Occipital lobe (tissue), 1 donor: ENCODE measurements at regions not wholly inside any gene's neighbourhood (a gene's known extent, or its start where the extent isn't known, plus 50 kb on each side); places are given as distances from the start of the nearest gene placed in this dataset.
"Not testable (repeated sequence)": the region's sequence is repeated elsewhere in the genome, so short reads cannot be mapped to it uniquely, and the experiment has no call there.

Experiments
- DNase-seq: peaks from one replicate; lab custom pipeline; 2025; lab: John Stamatoyannopoulos, UW

DNA sequence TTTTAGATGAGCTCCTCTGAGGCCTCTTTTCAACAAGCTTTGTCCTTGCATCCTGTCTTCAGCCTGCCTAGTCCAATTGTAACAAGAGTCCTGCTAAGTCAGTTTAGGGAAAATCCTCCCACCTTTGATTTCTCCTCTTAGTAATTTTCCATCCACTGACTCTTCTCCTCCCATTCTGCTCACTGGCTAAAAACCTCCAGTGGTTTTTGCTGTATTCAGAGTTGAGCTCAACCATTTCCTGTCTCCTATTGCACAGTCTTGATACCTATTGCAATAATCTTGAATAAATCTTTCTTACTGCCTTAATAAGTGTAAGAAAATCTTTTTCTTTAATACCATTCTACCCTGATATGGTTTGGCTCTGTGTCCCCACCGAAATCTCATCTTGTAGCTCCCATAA lies 117.8 kb upstream of the ENPP6 start:
- no peak for DNase-seq

DNA sequence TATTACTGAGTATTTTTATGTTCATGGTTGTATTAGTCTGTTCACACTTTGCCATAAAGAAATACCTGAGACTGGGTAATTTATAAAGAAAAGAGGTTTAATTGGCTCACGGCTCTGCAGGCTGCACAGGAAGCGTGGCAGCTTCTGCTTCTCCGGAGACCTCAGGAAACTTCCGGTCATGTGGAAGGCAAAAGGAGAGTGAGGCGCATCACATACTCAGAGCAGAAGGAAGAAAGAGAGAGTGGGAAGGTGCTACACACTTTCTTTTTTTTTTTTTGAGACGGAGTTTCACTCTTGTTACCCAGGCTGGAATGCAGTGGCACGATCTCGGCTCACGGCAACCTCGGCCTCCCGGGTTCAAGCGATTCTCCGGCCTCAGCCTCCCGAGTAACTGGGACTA lies 115.8 kb upstream of the ENPP6 start:
- DNase-seq: not testable (repeated sequence)

DNA sequence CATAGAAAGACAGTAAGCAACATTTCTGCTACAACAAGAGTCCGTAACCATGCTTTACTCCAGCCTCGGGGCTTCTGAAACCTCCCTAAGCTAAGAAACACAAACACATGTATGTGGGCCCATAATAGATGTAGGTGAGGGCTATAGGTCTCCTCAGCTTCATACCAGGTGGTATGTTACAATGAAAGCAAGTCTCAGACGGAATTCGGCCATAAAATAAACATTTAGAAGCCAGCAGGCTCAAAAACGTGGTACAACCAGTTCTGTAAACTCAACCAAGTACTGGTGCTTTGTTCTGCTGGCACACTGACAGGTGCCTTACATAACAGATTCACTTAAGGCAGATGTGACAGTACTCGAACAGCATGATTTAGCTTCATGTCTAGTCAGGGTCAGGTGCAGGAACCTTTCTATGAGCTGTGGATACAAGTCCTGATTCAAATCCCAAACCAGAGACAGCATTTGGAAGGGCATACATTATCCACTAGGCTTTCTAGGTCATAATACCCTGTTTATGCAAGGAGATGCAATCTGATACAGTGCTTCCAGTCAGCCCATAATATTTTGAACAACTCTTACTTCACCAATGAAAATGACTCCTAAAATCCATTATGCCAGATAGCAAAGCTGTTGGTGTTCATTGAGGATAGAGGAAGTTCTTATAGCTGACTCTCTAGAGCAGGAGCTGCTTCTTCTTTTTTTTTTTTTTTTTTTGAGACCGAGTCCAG lies 113.8 kb upstream of the ENPP6 start:
- no peak for DNase-seq

DNA sequence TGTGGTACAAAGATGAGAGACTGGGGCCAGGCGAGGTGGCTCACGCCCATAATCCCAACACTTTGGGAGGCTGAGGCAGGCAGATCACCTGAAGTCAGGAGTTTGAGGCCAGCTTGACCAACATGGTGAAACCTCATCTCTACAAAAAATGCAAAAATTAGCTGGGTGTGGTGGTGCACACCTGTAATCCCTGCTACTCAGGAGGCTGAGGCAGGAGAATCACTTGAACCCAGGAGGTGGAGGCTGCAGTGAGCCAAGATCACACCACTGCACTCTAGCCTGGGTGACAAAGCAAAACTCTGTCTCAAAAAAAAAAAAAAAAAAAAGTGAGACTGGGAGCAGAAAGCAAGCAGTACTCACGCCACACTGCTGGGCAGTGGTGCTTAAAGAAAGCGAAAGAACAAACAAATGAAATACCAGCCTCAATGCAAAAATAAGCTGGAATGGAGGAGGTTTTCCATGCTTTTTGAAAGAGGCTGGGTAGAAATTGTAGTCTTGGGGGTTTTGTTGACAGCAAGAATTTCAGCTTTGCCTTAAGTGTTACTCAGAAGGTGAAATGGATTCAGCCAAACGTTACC lies 112.9 kb upstream of the ENPP6 start:
- not testable (repeated sequence) for DNase-seq

DNA sequence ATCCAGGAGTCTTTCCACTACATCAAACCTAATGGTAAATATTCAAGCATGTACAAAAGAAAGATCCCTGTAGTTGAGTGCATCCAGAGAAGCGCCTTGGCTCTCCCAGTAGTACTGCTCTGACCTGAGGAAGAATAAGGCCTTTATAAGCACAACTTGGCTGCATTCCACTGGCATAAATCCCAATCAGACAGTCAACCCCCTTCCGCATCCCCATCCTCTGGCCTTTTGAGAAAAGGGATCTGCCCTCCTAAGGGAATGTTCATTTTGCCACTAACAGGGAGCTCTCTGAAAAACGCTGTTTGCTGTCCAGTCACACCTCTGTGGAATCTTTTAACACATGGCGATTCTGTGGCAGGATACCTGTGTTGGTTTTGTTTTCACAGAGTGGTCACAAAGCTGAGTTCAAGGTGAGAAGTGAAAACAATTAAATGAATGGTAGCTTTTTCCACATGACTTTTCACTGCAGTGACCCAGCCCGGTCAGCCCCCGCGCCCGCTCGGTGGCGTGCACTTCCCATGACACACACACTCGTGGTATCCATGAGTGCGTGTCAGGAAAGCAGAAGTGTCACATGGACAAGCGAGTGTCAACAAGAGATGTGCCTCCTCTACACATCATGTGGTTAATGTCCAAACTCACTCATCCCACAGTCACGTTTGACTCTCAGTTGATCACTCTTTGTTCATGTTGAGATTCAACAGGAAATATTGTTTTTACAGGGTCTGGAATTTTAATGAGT lies 112.2 kb upstream of the ENPP6 start:
- no peak for DNase-seq

DNA sequence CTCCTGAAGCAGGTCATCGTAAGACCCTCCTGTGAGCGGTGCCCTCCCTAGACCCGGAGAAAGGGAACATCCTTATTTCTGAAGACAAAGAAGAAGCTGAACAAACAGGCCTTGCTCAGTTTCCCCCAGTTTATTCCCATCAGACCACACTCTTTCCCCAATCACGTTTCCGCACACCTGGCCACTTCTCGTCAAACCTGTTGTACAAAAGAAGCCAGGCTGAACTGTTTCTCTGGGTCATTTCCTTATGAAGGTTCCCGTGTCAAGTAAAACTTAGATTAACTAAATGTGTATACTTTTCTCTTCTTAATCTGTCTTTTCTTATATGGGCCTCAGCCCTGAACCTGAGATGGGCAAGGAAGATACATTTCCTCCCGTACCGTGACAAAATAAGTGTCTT lies 111.6 kb upstream of the ENPP6 start:
- DNase-seq: no peak

DNA sequence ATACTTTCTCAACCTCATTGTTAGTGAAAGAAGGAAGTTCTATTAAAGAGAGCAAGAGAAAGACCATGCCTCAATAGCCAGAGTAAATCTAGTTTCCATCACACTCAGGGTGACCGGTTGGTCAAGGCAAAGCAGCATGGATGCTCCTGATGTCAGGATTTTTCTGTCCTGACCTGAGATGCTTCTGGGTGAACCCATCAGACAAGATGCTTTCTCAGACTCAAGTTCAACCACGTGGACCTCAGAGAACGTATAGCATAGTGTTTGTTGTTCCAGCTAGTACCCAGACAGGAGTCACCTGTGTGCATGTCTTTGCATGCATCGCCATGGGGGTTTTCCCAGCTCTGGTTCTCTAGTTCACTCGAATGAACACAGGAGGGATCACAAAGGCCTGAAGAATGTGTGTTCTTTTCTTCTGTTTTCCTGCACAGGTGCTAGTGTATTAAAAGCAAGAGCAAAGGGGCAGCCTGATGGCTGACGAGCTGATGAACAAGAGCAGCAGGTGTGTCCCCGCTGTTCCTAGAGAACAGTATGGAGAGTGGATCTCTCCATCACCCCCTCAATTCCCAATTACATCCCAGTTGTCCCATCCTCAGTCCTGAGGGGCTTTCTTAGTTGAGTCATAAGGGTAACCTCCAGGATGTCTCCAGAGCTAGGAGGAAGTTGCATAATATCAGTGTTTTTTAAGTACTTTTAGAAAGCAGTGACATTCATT lies 110.5 kb upstream of the ENPP6 start:
- DNase-seq: no peak

DNA sequence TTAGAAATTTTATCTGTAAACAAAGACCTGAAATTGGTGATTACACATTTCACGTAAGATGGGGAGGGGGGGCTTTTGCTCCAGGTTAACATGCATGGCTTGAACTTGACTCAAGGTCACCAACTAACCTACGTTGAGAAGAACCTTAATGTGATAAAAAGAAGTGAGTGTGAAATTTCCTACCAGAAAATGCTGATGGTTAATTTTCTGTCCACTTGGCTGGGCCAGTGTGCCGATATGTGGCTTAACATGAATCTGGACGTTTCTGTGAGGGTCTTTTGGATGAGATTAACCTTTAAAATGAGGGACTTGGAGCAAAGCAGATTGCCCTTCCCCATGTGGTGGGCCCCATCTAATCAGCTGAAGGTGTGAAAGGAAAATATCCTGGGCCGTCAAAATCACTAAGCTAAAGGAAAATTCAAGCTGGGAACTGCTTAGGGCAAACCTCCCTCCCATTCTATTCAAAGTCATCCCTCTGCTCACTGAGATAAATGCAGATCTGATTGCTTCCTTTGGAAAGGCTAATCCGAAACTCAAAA lies 107.3 kb upstream of the ENPP6 start:
- no peak for DNase-seq

DNA sequence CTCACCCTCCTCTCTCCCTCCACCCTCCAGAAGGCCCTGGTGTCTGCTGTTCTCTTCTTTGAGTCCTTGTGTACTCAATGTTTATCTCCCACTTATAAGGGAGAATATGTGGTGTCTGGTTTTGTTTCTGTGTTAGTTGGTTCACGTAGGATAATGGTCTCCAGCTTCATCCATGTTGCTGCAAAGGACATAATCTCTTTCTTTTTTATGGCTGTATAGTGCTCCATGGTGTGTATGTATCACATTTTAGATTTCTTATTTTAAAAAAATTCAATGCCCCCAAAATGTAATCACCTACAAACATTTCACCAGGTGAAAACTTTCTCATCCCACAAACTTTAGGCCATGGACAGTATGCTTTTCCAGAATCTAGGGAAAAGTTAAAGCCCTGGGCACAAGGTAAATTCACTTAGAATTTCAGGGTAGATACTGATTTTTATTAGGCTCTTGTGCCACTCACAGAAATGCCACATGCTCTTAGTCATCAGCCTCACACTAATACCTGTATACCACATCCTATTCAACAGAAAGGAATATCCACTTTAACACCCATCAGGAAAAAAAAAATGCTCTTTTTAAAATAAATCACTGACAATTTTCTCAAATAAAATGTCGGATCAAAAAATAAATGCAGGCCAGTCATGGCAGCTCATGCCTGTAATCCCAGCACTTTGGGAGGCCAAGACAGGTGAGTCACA lies 104.8 kb upstream of the ENPP6 start:
- no peak for DNase-seq

DNA sequence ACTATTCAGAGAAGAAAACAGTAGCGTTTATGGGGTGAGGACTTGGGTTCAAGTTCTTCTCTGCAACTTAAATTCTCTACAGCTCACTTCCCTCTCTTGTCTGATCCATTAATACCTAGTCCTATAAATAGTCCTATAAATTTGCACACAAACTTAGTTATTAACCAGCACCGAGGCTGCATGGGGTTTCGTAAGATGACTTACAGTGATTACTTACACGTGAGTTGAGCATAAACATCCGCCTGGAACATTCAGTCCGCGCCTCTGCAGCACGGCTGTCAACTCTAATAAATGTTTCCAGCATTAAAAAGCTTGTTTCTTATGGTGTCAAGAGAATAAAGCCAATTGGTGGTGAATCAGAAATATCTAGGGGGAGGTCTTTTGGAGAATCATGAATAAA lies 103.0 kb upstream of the ENPP6 start:
- DNase-seq: no peak

DNA sequence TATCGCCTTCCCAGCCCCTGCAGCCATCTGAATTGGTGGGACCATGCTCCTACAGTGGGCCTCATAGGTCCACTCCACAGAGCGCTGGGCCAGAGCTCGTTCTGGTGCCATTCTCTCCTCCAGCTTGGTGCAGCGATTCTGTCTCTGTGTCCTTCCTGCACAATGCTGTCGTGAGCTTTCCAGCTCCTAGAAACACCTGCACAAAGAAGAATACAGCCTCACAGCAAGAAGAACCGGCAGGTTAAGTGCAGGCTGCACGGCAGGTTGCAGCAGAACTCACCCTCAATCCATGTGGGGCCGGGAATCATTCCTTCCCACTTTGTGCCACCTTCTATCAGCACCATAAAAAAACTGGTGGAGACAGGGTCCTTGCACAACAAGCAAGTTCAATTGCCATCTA lies 101.2 kb upstream of the ENPP6 start:
- no peak for DNase-seq

DNA sequence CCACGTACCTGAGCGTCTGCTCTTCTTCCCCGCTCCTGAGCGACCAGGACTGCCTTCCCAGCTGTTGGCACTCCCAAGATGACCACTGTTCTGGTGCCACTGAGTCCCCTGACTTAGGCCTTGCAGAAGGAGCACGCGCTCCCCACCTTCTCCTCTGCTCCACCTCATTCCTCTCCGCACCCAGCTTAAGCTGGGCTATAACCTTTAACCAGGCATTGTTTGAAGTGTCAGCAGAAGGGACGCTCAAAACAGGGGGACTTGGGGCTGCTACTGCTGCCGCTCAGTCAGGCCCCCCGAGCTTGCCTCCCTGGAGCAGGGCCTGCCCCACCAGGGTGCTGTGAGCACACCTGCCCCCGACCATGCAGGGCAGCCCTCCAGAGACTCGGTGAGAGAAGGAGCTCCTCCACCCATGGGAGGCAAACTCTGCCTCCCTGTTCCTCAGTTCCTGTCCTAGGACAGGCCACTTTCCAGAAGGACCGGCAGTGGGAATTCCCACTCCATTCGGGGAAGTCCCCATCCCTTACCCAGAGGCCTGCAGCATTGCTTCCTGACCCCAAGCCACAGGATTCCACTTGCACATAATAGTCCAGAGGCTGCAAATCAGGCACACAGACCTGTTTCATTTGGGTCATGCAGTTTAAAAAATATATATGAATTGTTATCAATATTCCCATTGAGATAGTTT lies 99.7 kb upstream of the ENPP6 start:
- no peak for DNase-seq

DNA sequence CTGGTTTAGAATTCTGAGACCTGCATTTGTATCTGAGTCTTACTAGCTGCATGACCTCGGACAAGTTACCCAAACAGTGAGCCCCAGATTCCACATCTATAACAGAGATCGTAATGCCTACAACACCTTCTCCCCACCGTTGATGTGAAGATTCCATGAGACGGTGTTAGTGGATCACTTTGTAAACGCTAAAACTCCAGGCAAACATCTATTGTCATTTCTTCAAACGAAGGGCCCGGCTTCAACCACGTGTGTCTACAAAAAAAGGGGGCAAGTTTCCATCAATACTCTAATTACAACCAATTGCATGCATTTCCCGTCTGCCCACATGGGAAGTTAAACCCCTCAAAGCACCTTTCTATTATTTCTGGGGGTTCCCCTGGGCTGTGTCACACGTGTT lies 99.1 kb upstream of the ENPP6 start:
- DNase-seq: no peak

DNA sequence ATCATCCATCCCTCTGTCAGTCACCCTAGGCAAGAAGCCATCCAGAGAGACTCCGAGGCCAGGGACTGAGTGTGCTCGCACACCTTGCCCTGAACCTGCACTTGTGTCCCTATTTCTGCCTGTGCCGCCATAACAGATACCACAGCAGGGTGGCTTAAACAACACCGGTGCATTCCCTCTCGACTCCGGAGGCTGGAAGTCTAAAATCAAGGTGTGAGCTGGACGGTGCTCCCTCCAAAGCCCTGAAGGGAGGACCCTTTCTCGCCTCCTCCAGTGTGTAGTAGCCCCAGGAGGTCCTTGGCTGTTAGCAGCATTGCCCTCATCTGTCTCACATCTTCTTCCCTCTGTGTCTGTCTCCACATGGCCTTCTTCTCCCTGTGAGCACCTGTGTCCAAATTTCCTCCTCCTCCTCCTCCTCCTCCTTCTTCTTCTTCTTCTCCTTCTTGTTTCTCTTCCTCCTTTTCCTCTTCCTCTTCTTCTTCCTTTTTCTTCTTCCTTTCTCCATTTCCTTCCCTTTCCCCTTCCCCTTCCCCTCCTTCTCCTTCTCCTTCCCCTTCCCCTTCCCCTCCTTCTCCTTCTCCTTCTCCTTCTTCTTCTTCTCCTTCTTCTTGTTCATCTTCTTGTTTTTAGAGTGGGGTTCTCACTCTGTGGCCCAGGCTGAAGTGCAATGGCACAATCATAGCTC lies 98.1 kb upstream of the ENPP6 start:
- DNase-seq: no peak

DNA sequence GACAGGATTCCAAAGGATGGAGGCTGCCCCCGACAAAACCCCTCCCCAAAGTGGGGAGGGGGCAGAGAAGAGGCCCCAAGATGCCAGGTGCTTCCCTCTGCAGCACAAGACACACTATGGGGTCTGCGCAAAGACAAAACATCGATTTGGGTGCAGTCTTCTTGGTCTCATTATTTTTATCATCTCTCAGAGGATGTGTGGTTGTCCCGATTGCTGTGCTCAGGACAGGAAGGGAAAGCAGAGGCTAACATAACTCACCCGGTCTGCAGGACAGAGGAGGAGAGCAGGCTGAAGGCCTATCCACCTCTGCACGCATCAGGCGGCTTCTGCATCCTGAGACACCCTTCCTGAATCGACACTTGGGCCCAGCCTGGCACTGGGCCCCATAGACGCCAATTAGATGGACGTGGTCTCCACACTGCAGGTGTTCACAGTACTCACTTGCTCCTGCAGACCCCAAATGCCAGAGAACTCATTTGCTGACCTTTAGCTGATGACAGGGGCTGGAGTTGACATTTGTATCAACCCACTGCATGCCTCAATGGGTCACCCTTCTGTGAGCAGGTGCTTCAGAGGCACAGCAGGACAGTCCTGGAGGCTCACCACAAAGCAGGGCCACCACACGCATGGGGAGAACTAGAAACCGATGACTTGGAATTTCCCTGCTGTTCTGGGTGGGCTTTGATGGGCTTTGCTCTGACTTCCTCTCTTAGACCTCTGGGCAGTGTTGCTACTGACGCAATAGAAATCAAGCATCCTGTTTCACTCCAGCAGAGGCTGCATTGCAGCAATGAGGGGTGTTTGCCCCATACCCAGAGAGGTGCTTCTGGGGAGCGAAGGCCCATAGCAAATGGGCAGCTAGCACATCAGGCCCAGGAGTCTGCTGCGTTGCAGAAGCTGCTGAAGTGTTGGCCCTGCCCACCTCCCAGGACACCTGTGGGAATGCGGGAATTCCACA lies 96.3 kb upstream of the ENPP6 start:
- DNase-seq: no peak

DNA sequence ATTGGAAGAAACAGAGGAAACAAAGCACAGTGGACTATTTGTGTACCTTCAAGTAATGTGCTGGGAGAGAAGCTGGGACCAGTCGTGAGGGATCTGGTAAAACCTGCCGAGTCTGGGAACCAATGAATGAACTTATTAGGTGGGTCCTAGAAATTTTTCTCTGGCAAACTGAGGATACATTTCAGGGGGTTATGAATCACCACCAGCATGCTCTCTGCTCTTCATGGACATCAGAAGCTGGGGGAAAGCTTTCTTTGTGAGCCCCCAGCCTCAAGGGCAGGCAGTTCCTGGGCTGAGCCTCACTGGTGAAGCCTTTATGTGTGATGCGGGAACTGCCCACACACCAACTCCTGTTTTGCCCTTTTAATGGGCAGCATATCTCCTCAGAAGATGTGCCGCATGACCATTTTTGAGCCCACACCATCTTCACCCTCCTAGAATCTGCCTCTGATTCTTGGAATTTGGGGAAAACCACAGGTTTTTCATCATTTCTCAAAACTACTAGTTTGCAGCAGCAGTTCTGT lies 95.4 kb upstream of the ENPP6 start:
- no peak for DNase-seq

DNA sequence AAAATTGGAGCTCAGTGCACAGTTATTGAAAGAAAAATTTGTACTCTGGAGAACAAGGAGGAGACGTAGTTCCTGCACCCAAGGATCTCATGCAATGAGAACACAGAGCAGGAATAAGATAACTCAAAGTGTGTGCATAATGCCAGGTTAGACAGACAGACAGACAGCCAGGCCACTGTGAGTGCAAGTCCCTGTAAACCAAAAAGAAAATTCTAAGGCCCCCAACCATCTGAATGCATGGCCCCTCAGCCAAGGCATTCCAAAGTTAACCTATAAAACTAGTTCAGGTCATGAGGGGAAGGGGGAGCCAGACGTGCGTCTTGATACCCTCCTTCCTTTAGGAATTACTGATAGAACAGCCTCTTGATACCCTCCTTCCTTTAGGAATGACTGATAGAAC lies 94.5 kb upstream of the ENPP6 start:
- DNase-seq: no peak

DNA sequence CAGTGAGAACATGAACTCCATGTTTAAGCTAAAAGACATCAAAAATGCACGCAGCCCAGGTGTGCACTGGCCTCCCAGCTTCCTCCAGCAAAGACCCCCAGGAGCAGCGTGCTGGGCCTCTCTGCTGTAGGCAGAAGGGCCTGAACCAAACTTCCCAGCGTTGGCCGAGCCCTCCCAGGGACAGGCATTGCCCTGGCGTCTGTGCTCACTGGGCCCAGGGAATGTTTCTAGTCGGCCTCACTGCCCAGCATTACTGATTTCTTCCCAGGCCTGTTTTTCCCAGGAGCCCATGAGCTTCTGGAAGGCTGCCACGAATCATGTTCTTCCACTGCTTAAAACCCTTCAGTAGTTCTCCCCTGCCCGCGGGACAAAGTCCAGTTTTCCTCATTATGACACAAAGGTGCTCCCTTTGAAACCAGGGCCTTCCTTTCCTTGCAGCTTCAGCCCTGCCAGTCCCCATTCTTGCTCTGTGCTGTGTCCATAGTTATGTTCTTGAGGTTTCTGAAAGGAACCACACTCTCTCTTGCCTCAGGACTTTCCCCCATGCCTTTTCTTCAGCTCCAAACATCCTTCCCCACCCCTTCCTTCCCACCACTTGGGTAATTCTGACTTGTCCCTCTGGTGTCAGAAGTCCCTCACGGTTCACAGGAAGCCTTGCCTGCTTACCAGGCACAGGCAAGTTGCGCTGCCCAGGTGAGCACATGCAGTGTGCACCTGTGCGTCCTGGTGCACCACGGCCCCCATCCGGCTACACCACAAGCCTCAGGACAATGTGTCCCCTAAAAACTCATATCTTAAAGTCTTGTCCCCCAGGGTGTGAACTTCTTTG lies 93.4 kb upstream of the ENPP6 start:
- DNase-seq: no peak
